ENCODE measurements at regions not wholly inside any gene's neighbourhood (a gene's known extent, or its start where the extent isn't known, plus 50 kb on each side); places are given as distances from the start of the nearest gene placed in this dataset.

- TF ChIP-seq CTCF (IDR thresholded peaks at IDR 0.05) = no peak
- DNase-seq = no peak
- ChIA-PET CTCF (no interaction called here), POLR2A (no interaction called here)
- no peaks in the 10 kb centered on the region for H3K27me3 ChIP-seq (ENCODE audit: control insufficient read depth in 1 of 2, insufficient read depth in 2 of 2, low read length in 2 of 2)
- H3K4me1 Mint-ChIP-seq (ENCODE audit: low read depth) = no peaks in the 10 kb centered on the region
- H3K4me3 ChIP-seq (ENCODE audit: low read length) = no peak overlapping the region
- H3K27me3 Mint-ChIP-seq = peaks cover 4% of the 10 kb centered on the region
- peaks cover 0 to 8% of the 10 kb centered on the region in 2 experiments for H3K9me3 ChIP-seq (ENCODE audit: control insufficient read depth in 1 of 2, insufficient read depth in 1 of 2, low read length in 2 of 2)
- intact Hi-C loops (cut with DNase I, micrococcal nuclease) = no loop called here
- no peaks in the 10 kb centered on the region for H3K36me3 ChIP-seq (ENCODE audit: insufficient read depth, low read length)
- H3K27ac ChIP-seq (ENCODE audit: low read depth in 1 of 2, low read length in 2 of 2) = no peak overlapping the region
- no peak overlapping the region for H3K27ac Mint-ChIP-seq
- H3K4me3 Mint-ChIP-seq = no peak overlapping the region
- no peaks in the 10 kb centered on the region for H3K36me3 Mint-ChIP-seq (ENCODE audit: low read depth)
- no peak for ATAC-seq (ENCODE audit: poor library complexity)
- no peaks in the 10 kb centered on the region for H3K9me3 Mint-ChIP-seq
- H3K4me1 ChIP-seq (ENCODE audit: insufficient read depth, low read length) = no peaks in the 10 kb centered on the region
These were observed 50.7 kb upstream of the EDARADD start for GRCh38 chr1:236343246-236343870.

GRCh38 chr1:236342403-236343245 is 51.5 kb upstream of the EDARADD start:
- POLR2A ChIA-PET = no interaction called here
- CTCF ChIA-PET = interaction anchor here (0.6 kb wide), 1 partner anchor 9 kb away, joined by 4 read pairs; no protein-coding TSS in a partner anchor
- TF ChIP-seq CTCF (IDR thresholded peaks at IDR 0.05) = no peak

DNA sequence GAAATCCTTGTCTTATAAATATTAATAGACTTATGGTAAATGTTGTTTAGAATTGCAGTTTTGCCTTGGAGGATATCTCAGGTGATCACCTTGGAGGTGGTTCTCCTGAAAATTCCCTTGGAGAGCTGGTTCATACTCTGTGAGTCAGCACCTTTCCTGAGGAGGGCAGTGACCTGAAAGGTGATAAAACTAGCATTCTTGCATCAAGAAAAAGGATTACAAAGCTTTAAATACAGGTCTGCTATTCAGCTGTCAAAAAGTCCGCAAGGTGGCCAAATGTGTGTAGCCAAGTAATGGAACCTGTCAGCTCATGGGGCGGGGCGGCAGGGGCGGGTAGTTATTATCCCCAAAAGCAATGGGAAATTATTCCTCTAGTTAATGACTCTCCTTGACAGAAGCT is 52.8 kb upstream of the EDARADD start:
- Mint-ChIP-seq H3K4me3 (no peak overlapping the region), H3K4me1 (ENCODE audit: low read depth) (no peaks in the 10 kb centered on the region), H3K27ac (no peak overlapping the region), H3K27me3 (no peaks in the 10 kb centered on the region), H3K36me3 (ENCODE audit: low read depth) (no peaks in the 10 kb centered on the region), H3K9me3 (no peaks in the 10 kb centered on the region)
- Histone ChIP-seq H3K27ac (ENCODE audit: low read depth in 1 of 2, low read length in 2 of 2) (no peak overlapping the region), H3K4me1 (ENCODE audit: insufficient read depth, low read length) (no peaks in the 10 kb centered on the region), H3K27me3 (ENCODE audit: control insufficient read depth in 1 of 2, insufficient read depth in 2 of 2, low read length in 2 of 2) (no peaks in the 10 kb centered on the region), H3K36me3 (ENCODE audit: insufficient read depth, low read length) (no peaks in the 10 kb centered on the region), H3K9me3 (ENCODE audit: control insufficient read depth in 1 of 2, insufficient read depth in 1 of 2, low read length in 2 of 2) (no peaks in the 10 kb centered on the region), H3K4me3 (ENCODE audit: low read length) (no peak overlapping the region)
- no peak for TF ChIP-seq CTCF (IDR thresholded peaks at IDR 0.05)
- ATAC-seq (ENCODE audit: poor library complexity) (no peak), DNase-seq (no peak)
- ChIA-PET POLR2A (no interaction called here), CTCF (no interaction called here)
- intact Hi-C loops (cut with DNase I, micrococcal nuclease) = no loop called here

More at GRCh38 chr1:236342403-236343245, 51.5 kb upstream of the EDARADD start:
- H3K36me3 Mint-ChIP-seq (ENCODE audit: low read depth) = no peaks in the 10 kb centered on the region
- DNase-seq = no peak
- no peaks in the 10 kb centered on the region for H3K9me3 Mint-ChIP-seq
- no peak for ATAC-seq (ENCODE audit: poor library complexity)
- Histone ChIP-seq H3K27me3 (ENCODE audit: control insufficient read depth in 1 of 2, insufficient read depth in 2 of 2, low read length in 2 of 2) (no peaks in the 10 kb centered on the region), H3K36me3 (ENCODE audit: insufficient read depth, low read length) (no peaks in the 10 kb centered on the region), H3K4me1 (ENCODE audit: insufficient read depth, low read length) (no peaks in the 10 kb centered on the region), H3K27ac (ENCODE audit: low read depth in 1 of 2, low read length in 2 of 2) (no peak overlapping the region), H3K4me3 (ENCODE audit: low read length) (no peak overlapping the region), H3K9me3 (ENCODE audit: control insufficient read depth in 1 of 2, insufficient read depth in 1 of 2, low read length in 2 of 2) (peaks cover 0 to under 1% of the 10 kb centered on the region in 2 experiments)
- intact Hi-C loops (cut with DNase I, micrococcal nuclease) = no loop called here
- H3K4me3 Mint-ChIP-seq = no peak overlapping the region
- no peaks in the 10 kb centered on the region for H3K4me1 Mint-ChIP-seq (ENCODE audit: low read depth)
- H3K27me3 Mint-ChIP-seq = peaks cover 4% of the 10 kb centered on the region
- H3K27ac Mint-ChIP-seq = no peak overlapping the region

All from CD4-positive, alpha-beta T cell (primary cell).